ENCODE measurements at regions not wholly inside any gene's neighbourhood (a gene's known extent, or its start where the extent isn't known, plus 50 kb on each side); places are given as distances from the start of the nearest gene placed in this dataset.
"Not testable (repeated sequence)": the region's sequence is repeated elsewhere in the genome, so short reads cannot be mapped to it uniquely, and the experiment has no call there.

- H2AK5ac ChIP-seq (ENCODE audit: low read depth, low read length); intact Hi-C loops (cut with micrococcal nuclease); H2AK9ac ChIP-seq (replicated peaks; ENCODE audit: low read depth, low read length, poor library complexity); POLR2A ChIA-PET (ENCODE audit: unreplicated experiment); H3K56ac ChIP-seq (ENCODE audit: extremely low read depth, insufficient read depth, low read length); H3K9ac ChIP-seq (ENCODE audit: low read depth, low read length); BruUV-seq (replicated peaks); H2BK15ac ChIP-seq (ENCODE audit: low read depth, low read length); H2AFZ ChIP-seq (replicated peaks; ENCODE audit: low read length, poor library complexity); H4K8ac ChIP-seq (ENCODE audit: low read depth in 2 of 2, low read length in 2 of 2); H3K27me3 ChIP-seq (ENCODE audit: control insufficient read depth, insufficient read depth, low read length); H2BK120ac ChIP-seq (ENCODE audit: low read depth, low read length); H3K4me2 ChIP-seq (ENCODE audit: low read depth, low read length); H3K27ac ChIP-seq (ENCODE audit: insufficient read depth, low read length); H3K18ac ChIP-seq (ENCODE audit: low read depth, low read length); H3K9me1 ChIP-seq (ENCODE audit: insufficient read depth, low read length); H4K5ac ChIP-seq (ENCODE audit: low read depth, low read length); dilution Hi-C loops (cut with HindIII; ENCODE audit: low sequenced_read_pairs, unreplicated experiment); H3K36me3 ChIP-seq (ENCODE audit: control insufficient read depth, insufficient read depth, low read length); H3K9me3 ChIP-seq (ENCODE audit: control insufficient read depth, insufficient read depth, low read length); in situ Hi-C loops (cut with MboI; ENCODE audit: low sequenced_read_pairs); H4K91ac ChIP-seq (ENCODE audit: insufficient read depth, low read depth, low read length); H2BK5ac ChIP-seq (ENCODE audit: low read depth, low read length, poor library complexity, severe bottlenecking); H3K4me1 ChIP-seq (ENCODE audit: control insufficient read depth, insufficient read depth, low read length); H3K14ac ChIP-seq (replicated peaks; ENCODE audit: low read depth, low read length); CTCF ChIA-PET; ATAC-seq (ENCODE audit: low read depth); H3K79me1 ChIP-seq (ENCODE audit: low read depth in 1 of 2, low read length in 2 of 2); DNase-seq; H2BK20ac ChIP-seq (ENCODE audit: low read depth, low read length); H3K4ac ChIP-seq (ENCODE audit: low read depth, low read length); H3K4me3 ChIP-seq (ENCODE audit: insufficient read depth, low read depth, low read length); H4K20me1 ChIP-seq (ENCODE audit: insufficient read depth, low read length); H3K23ac ChIP-seq (ENCODE audit: low read depth, low read length): not testable (repeated sequence)
- 87% methylated on average over 3 of the region's 17 CpGs; no CpG with 5 or more reads in 1 of the 2 experiments for WGBS, 2 experiments (ENCODE audit: extremely low coverage in 2 of 2, insufficient read length in 1 of 2)
These were observed 645.8 kb downstream of the ETS1 start for GRCh38 chr11:127941554-127941953.
